ENCODE measurements at regions not wholly inside any gene's neighbourhood (a gene's known extent, or its start where the extent isn't known, plus 50 kb on each side); places are given as distances from the start of the nearest gene placed in this dataset.

GRCh38 chr13:94968757-94969086 lies 256.4 kb upstream of the SOX21 start:
- no peaks in the 10 kb centered on the region for H3K79me1 ChIP-seq (replicated peaks; ENCODE audit: low read length, poor library complexity, severe bottlenecking)
- DNase-seq = no peak

GRCh38 chr13:94968040-94968756 lies 255.9 kb upstream of the SOX21 start:
- peak; percentile 12 for DNase-seq
- Histone ChIP-seq H2BK120ac (ENCODE audit: low read depth, low read length) (no peak overlapping the region), H2AFZ (ENCODE audit: low read depth, low read length) (peak overlapping the region; percentile 61), H3K9ac (ENCODE audit: low read length) (no peak overlapping the region), H3K36me3 (ENCODE audit: control insufficient read depth in 1 of 2, insufficient read depth in 2 of 2, low read depth in 1 of 2, low read length in 2 of 2) (no peaks in the 10 kb centered on the region), H3K79me1 (replicated peaks; ENCODE audit: low read length, poor library complexity, severe bottlenecking) (no peaks in the 10 kb centered on the region), H3K4me1 (ENCODE audit: control insufficient read depth, insufficient read depth, low read depth, low read length) (peaks cover 13% of the 10 kb centered on the region), H2BK5ac (ENCODE audit: low read depth, low read length, poor library complexity, severe bottlenecking) (no peak overlapping the region), H2BK15ac (ENCODE audit: low read depth, poor library complexity, severe bottlenecking) (no peak overlapping the region), H3K4ac (ENCODE audit: low read depth in 1 of 2, low read length in 2 of 2) (no peak overlapping the region), H3K27ac (ENCODE audit: low read length, poor library complexity, severe bottlenecking) (no peak overlapping the region), H2AK5ac (ENCODE audit: low read length, severe bottlenecking) (no peak overlapping the region), H3K27me3 (ENCODE audit: control insufficient read depth in 1 of 2, insufficient read depth in 1 of 2, low read length in 2 of 2) (peaks cover 58 to 74% of the 10 kb centered on the region in 2 experiments), H3K9me3 (ENCODE audit: control insufficient read depth, low read length) (no peaks in the 10 kb centered on the region), H2BK12ac (ENCODE audit: low read length in 2 of 2) (no peak overlapping the region), H3K23ac (ENCODE audit: low read length in 2 of 2) (peak overlapping the region in 1 of 2 experiments; percentile 50), H3K4me3 (ENCODE audit: insufficient read depth in 1 of 2, low read depth in 1 of 2, low read length in 2 of 2) (peak overlapping the region; percentile 56 to 73), H4K8ac (ENCODE audit: low read length) (no peak overlapping the region), H3K14ac (ENCODE audit: low read length in 2 of 2) (peak overlapping the region in 1 of 2 experiments; percentile 29), H3K18ac (ENCODE audit: low read depth in 1 of 2, low read length in 2 of 2) (no peak overlapping the region), H4K91ac (ENCODE audit: low read length) (no peak overlapping the region), H3K4me2 (ENCODE audit: low read length, poor library complexity, severe bottlenecking) (peak overlapping the region; percentile 99)
- WGBS = under 1% methylated on average over 28 of the region's 56 CpGs

More at GRCh38 chr13:94968757-94969086, 256.4 kb upstream of the SOX21 start:
- Histone ChIP-seq H3K14ac (ENCODE audit: low read length in 2 of 2) (no peak overlapping the region), H4K8ac (ENCODE audit: low read length) (no peak overlapping the region), H2BK5ac (ENCODE audit: low read depth, low read length, poor library complexity, severe bottlenecking) (no peak overlapping the region), H3K4ac (ENCODE audit: low read depth in 1 of 2, low read length in 2 of 2) (no peak overlapping the region), H2BK120ac (ENCODE audit: low read depth, low read length) (no peak overlapping the region), H3K27ac (ENCODE audit: low read length, poor library complexity, severe bottlenecking) (no peak overlapping the region), H3K4me3 (ENCODE audit: insufficient read depth in 1 of 2, low read depth in 1 of 2, low read length in 2 of 2) (peak overlapping the region; percentile 40 to 73), H3K4me2 (ENCODE audit: low read length, poor library complexity, severe bottlenecking) (peak overlapping the region; percentile 99), H3K23ac (ENCODE audit: low read length in 2 of 2) (no peak overlapping the region), H2BK15ac (ENCODE audit: low read depth, poor library complexity, severe bottlenecking) (no peak overlapping the region), H2AK5ac (ENCODE audit: low read length, severe bottlenecking) (no peak overlapping the region), H3K4me1 (ENCODE audit: control insufficient read depth, insufficient read depth, low read depth, low read length) (peaks cover 13% of the 10 kb centered on the region), H4K91ac (ENCODE audit: low read length) (no peak overlapping the region), H2AFZ (ENCODE audit: low read depth, low read length) (peak overlapping the region; percentile 61), H3K36me3 (ENCODE audit: control insufficient read depth in 1 of 2, insufficient read depth in 2 of 2, low read depth in 1 of 2, low read length in 2 of 2) (no peaks in the 10 kb centered on the region), H2BK12ac (ENCODE audit: low read length in 2 of 2) (no peak overlapping the region), H3K9me3 (ENCODE audit: control insufficient read depth, low read length) (no peaks in the 10 kb centered on the region), H3K18ac (ENCODE audit: low read depth in 1 of 2, low read length in 2 of 2) (no peak overlapping the region), H3K9ac (ENCODE audit: low read length) (no peak overlapping the region), H3K27me3 (ENCODE audit: control insufficient read depth in 1 of 2, insufficient read depth in 1 of 2, low read length in 2 of 2) (peaks cover 61 to 72% of the 10 kb centered on the region in 2 experiments)
- 4% methylated on average over 7 of the region's 7 CpGs for WGBS

DNA sequence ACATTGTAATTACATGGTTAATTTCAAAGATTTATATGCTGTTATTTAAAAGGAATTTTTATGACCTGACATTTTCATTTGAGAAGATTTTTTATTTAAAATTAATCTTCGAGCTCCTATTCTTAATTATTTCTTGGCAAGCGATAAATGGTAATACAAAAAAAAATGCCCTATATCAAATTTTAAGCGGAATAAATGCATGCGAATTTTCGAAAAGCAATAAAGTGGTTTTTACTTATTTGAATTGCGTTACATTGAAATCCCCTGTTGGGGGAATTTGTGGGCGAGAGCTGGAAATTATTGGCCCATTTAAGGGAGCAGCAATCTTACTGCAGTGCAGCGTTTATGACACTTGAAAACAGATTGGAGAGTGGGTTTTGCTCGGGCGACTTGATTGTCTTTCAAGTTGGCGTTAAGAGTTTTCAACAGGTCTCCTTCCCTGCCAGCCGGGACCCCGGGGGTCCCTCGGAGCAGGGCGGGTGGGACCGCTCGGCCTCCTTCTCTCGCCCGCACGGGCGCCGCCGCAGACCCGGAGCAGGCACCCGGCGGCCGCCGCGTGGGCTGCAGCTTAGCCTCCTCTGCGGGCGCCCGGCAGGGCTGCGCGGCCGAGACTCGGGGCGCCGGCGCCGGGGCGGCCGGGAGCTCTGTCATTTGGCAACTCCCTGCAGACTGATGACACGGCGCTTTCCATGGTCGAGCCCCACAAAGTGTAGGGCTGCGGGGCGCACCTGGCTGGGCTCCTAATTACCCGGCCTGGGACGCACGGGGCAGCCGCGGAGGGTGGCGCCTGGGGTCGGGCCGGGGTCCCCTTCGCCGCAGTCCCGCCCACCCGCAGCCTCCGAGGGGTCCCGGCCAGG lies 255.1 kb upstream of the SOX21 start:
- 2% methylated on average over 44 of the region's 61 CpGs for WGBS
- peaks cover 13% of the 10 kb centered on the region for H3K4me1 ChIP-seq (ENCODE audit: control insufficient read depth, insufficient read depth, low read depth, low read length)
- H3K9ac ChIP-seq (ENCODE audit: low read length) = no peak overlapping the region
- peak overlapping the region; percentile 99 for H3K4me2 ChIP-seq (ENCODE audit: low read length, poor library complexity, severe bottlenecking)
- peaks cover 55 to 79% of the 10 kb centered on the region in 2 experiments for H3K27me3 ChIP-seq (ENCODE audit: control insufficient read depth in 1 of 2, insufficient read depth in 1 of 2, low read length in 2 of 2)
- H2BK12ac ChIP-seq (ENCODE audit: low read length in 2 of 2) = no peak overlapping the region
- DNase-seq = peak; percentile 11
- no peak overlapping the region for H3K27ac ChIP-seq (ENCODE audit: low read length, poor library complexity, severe bottlenecking)
- no peak overlapping the region for H4K8ac ChIP-seq (ENCODE audit: low read length)
- no peaks in the 10 kb centered on the region for H3K9me3 ChIP-seq (ENCODE audit: control insufficient read depth, low read length)
- H3K36me3 ChIP-seq (ENCODE audit: control insufficient read depth in 1 of 2, insufficient read depth in 2 of 2, low read depth in 1 of 2, low read length in 2 of 2) = no peaks in the 10 kb centered on the region
- H2AFZ ChIP-seq (ENCODE audit: low read depth, low read length) = no peak overlapping the region
- no peaks in the 10 kb centered on the region for H3K79me1 ChIP-seq (replicated peaks; ENCODE audit: low read length, poor library complexity, severe bottlenecking)
- H2AK5ac ChIP-seq (ENCODE audit: low read length, severe bottlenecking) = no peak overlapping the region
- no peak overlapping the region for H2BK15ac ChIP-seq (ENCODE audit: low read depth, poor library complexity, severe bottlenecking)
- no peak overlapping the region for H4K91ac ChIP-seq (ENCODE audit: low read length)
- H3K18ac ChIP-seq (ENCODE audit: low read depth in 1 of 2, low read length in 2 of 2) = no peak overlapping the region
- H2BK120ac ChIP-seq (ENCODE audit: low read depth, low read length) = no peak overlapping the region
- H3K4ac ChIP-seq (ENCODE audit: low read depth in 1 of 2, low read length in 2 of 2) = no peak overlapping the region
- H3K4me3 ChIP-seq (ENCODE audit: insufficient read depth in 1 of 2, low read depth in 1 of 2, low read length in 2 of 2) = peak overlapping the region; percentile 56 to 73
- H2BK5ac ChIP-seq (ENCODE audit: low read depth, low read length, poor library complexity, severe bottlenecking) = no peak overlapping the region
- H3K23ac ChIP-seq (ENCODE audit: low read length in 2 of 2) = no peak overlapping the region
- H3K14ac ChIP-seq (ENCODE audit: low read length in 2 of 2) = no peak overlapping the region

- Histone ChIP-seq H3K4me1 (ENCODE audit: control insufficient read depth, insufficient read depth, low read depth, low read length) (peaks cover 13% of the 10 kb centered on the region), H3K36me3 (ENCODE audit: control insufficient read depth in 1 of 2, insufficient read depth in 2 of 2, low read depth in 1 of 2, low read length in 2 of 2) (no peaks in the 10 kb centered on the region), H2BK120ac (ENCODE audit: low read depth, low read length) (no peak overlapping the region), H3K27ac (ENCODE audit: low read length, poor library complexity, severe bottlenecking) (no peak overlapping the region), H4K8ac (ENCODE audit: low read length) (no peak overlapping the region), H3K4me2 (ENCODE audit: low read length, poor library complexity, severe bottlenecking) (no peak overlapping the region), H3K9ac (ENCODE audit: low read length) (no peak overlapping the region), H3K79me1 (replicated peaks; ENCODE audit: low read length, poor library complexity, severe bottlenecking) (no peaks in the 10 kb centered on the region), H3K9me3 (ENCODE audit: control insufficient read depth, low read length) (no peaks in the 10 kb centered on the region), H2BK12ac (ENCODE audit: low read length in 2 of 2) (no peak overlapping the region), H2BK15ac (ENCODE audit: low read depth, poor library complexity, severe bottlenecking) (no peak overlapping the region), H3K18ac (ENCODE audit: low read depth in 1 of 2, low read length in 2 of 2) (no peak overlapping the region), H3K4me3 (ENCODE audit: insufficient read depth in 1 of 2, low read depth in 1 of 2, low read length in 2 of 2) (no peak overlapping the region), H2BK5ac (ENCODE audit: low read depth, low read length, poor library complexity, severe bottlenecking) (no peak overlapping the region), H3K4ac (ENCODE audit: low read depth in 1 of 2, low read length in 2 of 2) (no peak overlapping the region), H2AFZ (ENCODE audit: low read depth, low read length) (no peak overlapping the region), H3K23ac (ENCODE audit: low read length in 2 of 2) (no peak overlapping the region), H3K14ac (ENCODE audit: low read length in 2 of 2) (no peak overlapping the region), H3K27me3 (ENCODE audit: control insufficient read depth in 1 of 2, insufficient read depth in 1 of 2, low read length in 2 of 2) (peaks cover 55 to 76% of the 10 kb centered on the region in 2 experiments), H2AK5ac (ENCODE audit: low read length, severe bottlenecking) (no peak overlapping the region), H4K91ac (ENCODE audit: low read length) (no peak overlapping the region)
- WGBS = 44% methylated on average over 1 of the region's 3 CpGs
- no peak for DNase-seq
Observed at GRCh38 chr13:94966422-94966955, 254.1 kb upstream of the SOX21 start.
